CD4-positive, alpha-beta T cell (primary cell): ENCODE measurements at regions not wholly inside any gene's neighbourhood (a gene's known extent, or its start where the extent isn't known, plus 50 kb on each side); places are given as distances from the start of the nearest gene placed in this dataset.

ENCODE experiments used
- ATAC-seq: fragments of 200-7000 bp; cut with Tn5 transposase; one replicate; pipeline ENCODE4 v1.10.0; 2022; ENCODE audit warnings: mild to moderate bottlenecking; ENCODE audit not compliant: poor library complexity
- CTCF ChIA-PET: fragments of 350-600 bp; sonication (Branson Sonifier 250); formaldehyde crosslinking; loops from one replicate; lab custom pipeline; 2021; ENCODE audit warnings: antibody characterized with exemption, inconsistent platforms; lab: Charles Lee
- POLR2A ChIA-PET: fragments of 350-600 bp; sonication (Branson Sonifier 250); formaldehyde crosslinking; loops from one replicate; lab custom pipeline; 2021; ENCODE audit warnings: antibody characterized with exemption, inconsistent platforms; lab: Charles Lee
- DNase-seq, 14 experiments: peaks; one replicate each; pipeline ENCODE4 v3.0.0-alpha.2; 2013 to 2020; ENCODE audit warnings: mixed read lengths in 2 of 14
- H3K27ac ChIP-seq, 2 donors: one replicate each; pipeline versions ENCODE4 v1.5.1 to v1.7.0; 2013; ENCODE audit warnings: low read length in 2 of 2, low read depth in 1 of 2, mild to moderate bottlenecking in 1 of 2
- H3K27me3 ChIP-seq, 2 experiments: 1 replicate in 1 of 2; 2 replicates in 1 of 2; pipeline versions ENCODE4 v1.6.1 to v1.7.0; 2013; ENCODE audit warnings: low read length in 2 of 2, control low read depth in 1 of 2, mild to moderate bottlenecking in 1 of 2, moderate library complexity in 1 of 2; ENCODE audit not compliant: insufficient read depth in 2 of 2, control insufficient read depth in 1 of 2
- H3K36me3 ChIP-seq: one replicate; pipeline ENCODE4 v1.6.1; 2013; ENCODE audit warnings: low read length, control low read depth; ENCODE audit not compliant: insufficient read depth
- H3K4me1 ChIP-seq: one replicate; pipeline ENCODE4 v1.6.1; 2013; ENCODE audit warnings: low read length, control low read depth; ENCODE audit not compliant: insufficient read depth
- H3K4me3 ChIP-seq: one replicate; pipeline ENCODE4 v1.5.1; 2013; ENCODE audit warnings: mild to moderate bottlenecking, low read length, moderate library complexity
- H3K9me3 ChIP-seq, 2 experiments: 1 replicate in 1 of 2; 2 replicates in 1 of 2; pipeline versions ENCODE4 v1.6.1 to v1.7.0; 2013; ENCODE audit warnings: low read length in 2 of 2, mild to moderate bottlenecking in 2 of 2, control low read depth in 1 of 2, moderate library complexity in 1 of 2; ENCODE audit not compliant: control insufficient read depth in 1 of 2, insufficient read depth in 1 of 2
- H3K27ac Mint-ChIP-seq: one replicate; pipeline ENCODE4 v1.8.0; 2020; ENCODE audit warnings: mixed read lengths
- H3K27me3 Mint-ChIP-seq: one replicate; pipeline ENCODE4 v1.8.0; 2021; ENCODE audit warnings: mixed read lengths
- H3K36me3 Mint-ChIP-seq: one replicate; pipeline ENCODE4 v1.8.0; 2021; ENCODE audit warnings: low read depth, mixed read lengths
- H3K4me1 Mint-ChIP-seq: one replicate; pipeline ENCODE4 v1.8.0; 2021; ENCODE audit warnings: low read depth, mixed read lengths
- H3K4me3 Mint-ChIP-seq: one replicate; pipeline ENCODE4 v1.8.0; 2020; ENCODE audit warnings: mild to moderate bottlenecking, mixed read lengths
- H3K9me3 Mint-ChIP-seq: one replicate; pipeline ENCODE4 v1.8.0; 2020; ENCODE audit warnings: mixed read lengths
- CTCF ChIP-seq: fragments of 200-600 bp; IDR thresholded peaks from one replicate; pipeline ENCODE4 v1.8.0; 2022; ENCODE audit warnings: antibody characterized with exemption, mild to moderate bottlenecking
- intact Hi-C, 2 experiments: fragments of 100-400 bp; cut with DNase I in 1 of 2; cut with micrococcal nuclease in 1 of 2; formaldehyde crosslinking; loops; one replicate each; pipeline versions ENCODE4 v1.15.1 to v1.9.0; 2023 to 2025; cut with DNase I, micrococcal nuclease

- H3K4me1 Mint-ChIP-seq, result no peaks in the 10 kb centered on the region
- intact Hi-C loops, result no loop called here
- no peak overlapping the region for H3K27ac ChIP-seq
- no peaks in the 10 kb centered on the region for H3K4me1 ChIP-seq
- H3K4me3 ChIP-seq, result no peak overlapping the region
- H3K36me3 ChIP-seq, result no peaks in the 10 kb centered on the region
- peaks cover 6% of the 10 kb centered on the region for H3K9me3 Mint-ChIP-seq
- DNase-seq, result no peak
- CTCF ChIA-PET, result no interaction called here
- no peak for TF ChIP-seq CTCF
- H3K27me3 ChIP-seq, result no peaks in the 10 kb centered on the region
- no peak for ATAC-seq
- H3K9me3 ChIP-seq, result peaks cover 0 to 17% of the 10 kb centered on the region in 2 experiments
- H3K4me3 Mint-ChIP-seq, result no peak overlapping the region
- H3K36me3 Mint-ChIP-seq, result no peaks in the 10 kb centered on the region
- no peak overlapping the region for H3K27ac Mint-ChIP-seq
- POLR2A ChIA-PET, result no interaction called here
- H3K27me3 Mint-ChIP-seq, result no peaks in the 10 kb centered on the region
Observed at GRCh38 chr5:4114452-4114851, 518.8 kb downstream of the IRX1 start.

- H3K4me1 ChIP-seq, result no peaks in the 10 kb centered on the region
- Mint-ChIP-seq H3K9me3 (peaks cover 8% of the 10 kb centered on the region), H3K4me1 (no peaks in the 10 kb centered on the region), H3K27ac (no peak overlapping the region), H3K27me3 (no peaks in the 10 kb centered on the region), H3K4me3 (no peak overlapping the region), H3K36me3 (no peaks in the 10 kb centered on the region)
- no peak overlapping the region for H3K27ac ChIP-seq
- CTCF ChIA-PET, result no interaction called here
- no peak overlapping the region for H3K4me3 ChIP-seq
- H3K36me3 ChIP-seq, result no peaks in the 10 kb centered on the region
- TF ChIP-seq CTCF, result no peak
- ATAC-seq (no peak), DNase-seq (no peak)
- intact Hi-C loops, result no loop called here
- POLR2A ChIA-PET, result no interaction called here
- H3K9me3 ChIP-seq, result peaks cover 0 to 16% of the 10 kb centered on the region in 2 experiments
- H3K27me3 ChIP-seq, result no peaks in the 10 kb centered on the region
Observed at GRCh38 chr5:4116834-4117233, 521.2 kb downstream of the IRX1 start.

- Histone ChIP-seq H3K9me3 (peaks cover 0 to 16% of the 10 kb centered on the region in 2 experiments), H3K4me3 (no peak overlapping the region), H3K27me3 (no peaks in the 10 kb centered on the region), H3K27ac (no peak overlapping the region), H3K4me1 (no peaks in the 10 kb centered on the region), H3K36me3 (no peaks in the 10 kb centered on the region)
- Mint-ChIP-seq H3K4me3 (no peak overlapping the region), H3K27me3 (no peaks in the 10 kb centered on the region), H3K36me3 (no peaks in the 10 kb centered on the region), H3K27ac (no peak overlapping the region), H3K9me3 (peaks cover 10% of the 10 kb centered on the region), H3K4me1 (no peaks in the 10 kb centered on the region)
- POLR2A ChIA-PET, result no interaction called here
- intact Hi-C loops, result no loop called here
- TF ChIP-seq CTCF, result no peak
- DNase-seq, result no peak
- no peak for ATAC-seq
- CTCF ChIA-PET, result no interaction called here
Observed at GRCh38 chr5:4124221-4124970, 528.8 kb downstream of the IRX1 start.
